Effector memory CD8-positive, alpha-beta T cell (primary cell): ENCODE measurements at regions not wholly inside any gene's neighbourhood (a gene's known extent, or its start where the extent isn't known, plus 50 kb on each side); places are given as distances from the start of the nearest gene placed in this dataset.

Source experiments
- ATAC-seq: fragments of 150-1000 bp; cut with Tn5 transposase; replicated peaks from 2 replicates; pipeline ENCODE4 v1.10.0; 2021; ENCODE audit warnings: mild to moderate bottlenecking, moderate library complexity
- DNase-seq, 3 experiments: peaks; one replicate each; pipeline ENCODE4 v3.0.0; 2021
- H3K27ac Mint-ChIP-seq, 2 donors: one replicate each; pipeline ENCODE4 v1.8.0; 2022; ENCODE audit warnings: mild to moderate bottlenecking in 2 of 2, mixed read lengths in 2 of 2, moderate library complexity in 2 of 2
- H3K27me3 Mint-ChIP-seq, 2 donors: one replicate each; pipeline ENCODE4 v1.8.0; 2022; ENCODE audit warnings: mixed read lengths in 2 of 2
- H3K36me3 Mint-ChIP-seq: one replicate; pipeline ENCODE4 v1.8.0; 2022; ENCODE audit warnings: mild to moderate bottlenecking, moderate library complexity, mixed read lengths; ENCODE audit not compliant: insufficient read depth
- H3K4me1 Mint-ChIP-seq, 2 donors: one replicate each; pipeline ENCODE4 v1.8.0; 2022; ENCODE audit warnings: low read depth in 2 of 2, mixed read lengths in 2 of 2
- H3K4me3 Mint-ChIP-seq, 2 donors: one replicate each; pipeline ENCODE4 v1.8.0; 2022; ENCODE audit warnings: mild to moderate bottlenecking in 2 of 2, mixed read lengths in 2 of 2, moderate library complexity in 2 of 2
- H3K9me3 Mint-ChIP-seq, 2 donors: one replicate each; pipeline ENCODE4 v1.8.0; 2022; ENCODE audit warnings: mixed read lengths in 2 of 2

GRCh38 chr10:81000781-81001180 lies 463.1 kb downstream of the SH2D4B start:
- H3K27ac Mint-ChIP-seq: no peak overlapping the region
- no peaks in the 10 kb centered on the region for H3K4me1 Mint-ChIP-seq
- no peaks in the 10 kb centered on the region for H3K27me3 Mint-ChIP-seq
- H3K9me3 Mint-ChIP-seq: peaks cover 14 to 15% of the 10 kb centered on the region in 2 donors
- H3K4me3 Mint-ChIP-seq: no peak overlapping the region
- DNase-seq (no peak), ATAC-seq (no peak)
- H3K36me3 Mint-ChIP-seq: no peaks in the 10 kb centered on the region

GRCh38 chr10:81002382-81002781 lies 464.7 kb downstream of the SH2D4B start:
- no peak for DNase-seq
- no peaks in the 10 kb centered on the region for H3K27me3 Mint-ChIP-seq
- no peaks in the 10 kb centered on the region for H3K36me3 Mint-ChIP-seq
- H3K27ac Mint-ChIP-seq: no peak overlapping the region
- no peak for ATAC-seq
- H3K4me1 Mint-ChIP-seq: no peaks in the 10 kb centered on the region
- H3K9me3 Mint-ChIP-seq: peaks cover 11 to 15% of the 10 kb centered on the region in 2 donors
- no peak overlapping the region for H3K4me3 Mint-ChIP-seq

GRCh38 chr10:81007872-81008271 lies 470.2 kb downstream of the SH2D4B start:
- H3K4me1 Mint-ChIP-seq: no peaks in the 10 kb centered on the region
- H3K27ac Mint-ChIP-seq: no peak overlapping the region
- no peak overlapping the region for H3K4me3 Mint-ChIP-seq
- DNase-seq (no peak), ATAC-seq (no peak)
- H3K9me3 Mint-ChIP-seq: peaks cover 0 to 2% of the 10 kb centered on the region in 2 donors
- H3K36me3 Mint-ChIP-seq: no peaks in the 10 kb centered on the region
- no peaks in the 10 kb centered on the region for H3K27me3 Mint-ChIP-seq

GRCh38 chr10:81008726-81009125 lies 471.0 kb downstream of the SH2D4B start:
- H3K27me3 Mint-ChIP-seq: no peaks in the 10 kb centered on the region
- no peak overlapping the region for H3K27ac Mint-ChIP-seq
- no peaks in the 10 kb centered on the region for H3K36me3 Mint-ChIP-seq
- no peak for ATAC-seq
- no peak for DNase-seq
- H3K9me3 Mint-ChIP-seq: peaks cover 0 to 2% of the 10 kb centered on the region in 2 donors
- H3K4me3 Mint-ChIP-seq: no peak overlapping the region
- H3K4me1 Mint-ChIP-seq: no peaks in the 10 kb centered on the region

GRCh38 chr10:81009296-81009695 lies 471.6 kb downstream of the SH2D4B start:
- ATAC-seq (no peak), DNase-seq (no peak)
- Mint-ChIP-seq H3K9me3 (peaks cover 0 to 2% of the 10 kb centered on the region in 2 donors), H3K27ac (no peak overlapping the region), H3K4me1 (no peaks in the 10 kb centered on the region), H3K36me3 (no peaks in the 10 kb centered on the region), H3K27me3 (no peaks in the 10 kb centered on the region), H3K4me3 (no peak overlapping the region)

GRCh38 chr10:81013771-81014170 lies 476.1 kb downstream of the SH2D4B start:
- Mint-ChIP-seq H3K9me3 (peaks cover 0 to 2% of the 10 kb centered on the region in 2 donors), H3K27me3 (no peaks in the 10 kb centered on the region), H3K4me1 (no peaks in the 10 kb centered on the region), H3K27ac (no peak overlapping the region), H3K4me3 (no peak overlapping the region), H3K36me3 (no peaks in the 10 kb centered on the region)
- ATAC-seq (no peak), DNase-seq (no peak)

DNA sequence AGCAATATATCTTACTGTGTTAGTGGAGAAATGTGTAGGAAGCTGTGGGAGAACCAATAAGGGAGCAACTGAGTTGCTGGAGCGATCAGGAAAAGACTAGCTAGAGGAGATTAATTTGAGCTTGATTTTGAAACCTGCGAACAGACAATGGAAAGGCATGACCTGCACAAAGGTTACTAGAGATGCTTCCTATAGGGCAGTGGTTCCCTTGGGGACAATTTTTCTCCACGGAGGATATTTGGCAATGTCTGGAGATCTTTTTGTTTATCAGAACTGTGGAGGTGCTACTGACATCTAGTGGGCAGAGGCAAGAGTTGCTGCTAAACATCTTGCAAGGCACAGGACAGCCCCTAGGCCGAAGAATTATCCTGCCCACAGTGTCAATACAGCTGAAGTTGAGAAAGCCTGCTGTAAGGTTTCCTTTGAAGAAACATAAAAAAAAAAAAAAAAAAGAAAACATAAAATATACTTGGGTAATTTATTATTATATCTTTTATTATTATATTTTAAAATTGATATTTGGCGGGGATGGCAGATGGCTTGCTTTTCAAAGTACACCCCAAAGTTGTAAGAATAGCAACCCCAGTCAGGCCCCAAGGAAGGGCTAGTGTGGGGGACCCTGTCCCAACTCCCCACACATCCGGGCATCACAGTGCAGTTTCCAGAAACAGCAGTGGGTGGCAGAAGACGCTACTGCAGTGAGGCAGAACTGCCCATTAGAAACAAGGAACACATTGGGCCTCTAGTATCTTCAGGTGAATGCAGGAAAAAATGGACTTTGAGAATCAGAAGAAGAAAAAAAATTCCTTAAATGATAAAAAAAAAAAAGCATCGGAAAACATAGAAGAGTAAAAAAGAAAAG lies 481.6 kb downstream of the SH2D4B start:
- Mint-ChIP-seq H3K36me3 (no peaks in the 10 kb centered on the region), H3K4me3 (no peak overlapping the region)

GRCh38 chr10:81021428-81022129 lies 483.9 kb downstream of the SH2D4B start:
- H3K36me3 Mint-ChIP-seq: no peaks in the 10 kb centered on the region

More for the DNA sequence above, 481.6 kb downstream of the SH2D4B start:
- DNase-seq: no peak
- no peaks in the 10 kb centered on the region for H3K27me3 Mint-ChIP-seq
- no peak overlapping the region for H3K27ac Mint-ChIP-seq
- no peaks in the 10 kb centered on the region for H3K4me1 Mint-ChIP-seq
- ATAC-seq: no peak
- H3K9me3 Mint-ChIP-seq: peaks cover 0 to 5% of the 10 kb centered on the region in 2 donors

DNA sequence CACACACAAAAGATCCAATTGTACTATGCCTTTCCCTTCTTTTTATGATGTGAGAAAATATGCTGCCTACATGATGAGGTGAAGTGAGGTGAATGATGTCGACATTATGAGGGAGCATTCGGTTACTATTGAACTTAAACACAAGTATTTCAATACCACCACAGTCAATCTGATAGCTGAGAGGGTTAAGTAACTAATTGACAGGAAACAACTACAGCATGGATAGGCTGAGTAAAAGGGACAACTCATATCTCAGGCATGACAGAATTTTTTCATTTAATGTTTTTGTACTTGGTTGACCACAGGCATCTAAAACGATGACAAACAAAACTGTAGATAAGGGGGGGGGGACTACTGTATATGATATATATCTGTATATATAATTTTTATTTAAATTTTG lies 488.9 kb downstream of the SH2D4B start:
- Mint-ChIP-seq H3K4me1 (no peaks in the 10 kb centered on the region), H3K36me3 (no peaks in the 10 kb centered on the region), H3K4me3 (no peak overlapping the region), H3K9me3 (peaks cover 9 to 14% of the 10 kb centered on the region in 2 donors), H3K27me3 (no peaks in the 10 kb centered on the region), H3K27ac (no peak overlapping the region)
- DNase-seq (no peak), ATAC-seq (no peak)

More at GRCh38 chr10:81021428-81022129, 483.9 kb downstream of the SH2D4B start:
- Mint-ChIP-seq H3K27me3 (no peaks in the 10 kb centered on the region), H3K9me3 (peaks cover 0 to 5% of the 10 kb centered on the region in 2 donors), H3K4me1 (no peaks in the 10 kb centered on the region), H3K27ac (no peak overlapping the region), H3K4me3 (no peak overlapping the region)
- DNase-seq (no peak), ATAC-seq (no peak)

DNA sequence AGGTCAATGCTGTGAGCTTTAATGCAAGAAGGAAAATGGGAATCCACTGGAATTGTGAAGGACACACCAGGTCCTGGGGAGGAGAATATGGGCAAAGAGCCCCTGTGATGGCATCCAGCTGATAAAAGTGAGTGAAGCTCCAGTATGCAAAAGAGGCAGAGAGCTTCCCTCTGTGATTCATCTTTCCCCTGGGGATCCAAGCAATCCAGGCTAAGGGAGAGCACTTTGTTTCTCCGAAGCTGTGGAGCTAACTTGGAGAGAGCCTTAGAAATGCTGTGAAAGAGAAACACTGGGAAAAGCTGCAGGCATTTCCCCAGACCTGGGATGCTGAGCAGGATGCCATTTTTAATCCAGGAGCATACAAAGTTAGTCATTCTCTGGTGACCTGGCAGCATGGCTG lies 489.5 kb downstream of the SH2D4B start:
- Mint-ChIP-seq H3K4me1 (no peaks in the 10 kb centered on the region), H3K9me3 (peaks cover 9 to 10% of the 10 kb centered on the region in 2 donors), H3K36me3 (no peaks in the 10 kb centered on the region), H3K4me3 (no peak overlapping the region), H3K27me3 (no peaks in the 10 kb centered on the region), H3K27ac (no peak overlapping the region)
- DNase-seq (no peak), ATAC-seq (no peak)

GRCh38 chr10:81027706-81028105 lies 490.0 kb downstream of the SH2D4B start:
- Mint-ChIP-seq H3K9me3 (peaks cover 9 to 12% of the 10 kb centered on the region in 2 donors), H3K27ac (no peak overlapping the region), H3K4me3 (no peak overlapping the region), H3K4me1 (no peaks in the 10 kb centered on the region), H3K36me3 (no peaks in the 10 kb centered on the region), H3K27me3 (no peaks in the 10 kb centered on the region)
- DNase-seq (no peak), ATAC-seq (no peak)

DNA sequence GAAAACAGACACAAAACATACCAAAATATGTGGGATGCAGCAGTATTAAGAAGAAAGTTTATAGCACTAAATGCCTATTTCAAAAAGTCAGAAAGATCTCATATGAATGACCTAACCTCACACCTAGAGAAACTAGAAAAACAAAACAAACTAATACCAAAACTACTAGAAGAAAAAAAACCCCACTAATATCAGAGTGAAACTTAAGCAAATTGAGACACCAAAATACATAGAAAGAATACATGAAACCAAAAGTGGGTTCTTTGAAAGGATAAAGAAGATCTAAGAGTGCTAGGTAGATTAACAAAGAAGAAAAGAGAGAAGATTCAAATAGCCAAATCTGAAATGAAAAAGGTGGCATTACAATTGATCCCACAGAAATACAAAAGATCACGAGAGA lies 494.1 kb downstream of the SH2D4B start:
- peaks cover 14 to 29% of the 10 kb centered on the region in 2 donors for H3K9me3 Mint-ChIP-seq
- H3K27me3 Mint-ChIP-seq: no peaks in the 10 kb centered on the region
- no peak overlapping the region for H3K4me3 Mint-ChIP-seq
- H3K4me1 Mint-ChIP-seq: no peaks in the 10 kb centered on the region
- DNase-seq (no peak), ATAC-seq (no peak)
- H3K27ac Mint-ChIP-seq: no peak overlapping the region
- no peaks in the 10 kb centered on the region for H3K36me3 Mint-ChIP-seq

DNA sequence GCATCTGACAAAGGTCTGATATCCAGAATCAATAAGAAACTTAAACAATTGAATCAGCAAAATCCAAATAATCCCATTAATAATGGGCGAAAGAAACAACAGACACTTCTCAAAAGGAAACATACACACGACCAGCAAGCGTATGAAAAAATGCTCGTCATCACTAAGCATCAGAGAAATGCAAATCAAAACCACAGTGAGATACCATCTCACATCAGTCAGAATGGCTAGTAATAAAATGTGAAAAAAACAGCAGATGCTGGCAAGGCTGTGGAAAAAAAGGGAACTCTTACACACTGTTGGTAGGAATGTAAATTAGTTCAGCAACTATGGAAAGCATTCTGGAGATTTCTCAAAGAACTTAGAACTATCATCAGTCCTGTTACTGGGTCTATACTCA lies 496.7 kb downstream of the SH2D4B start:
- no peaks in the 10 kb centered on the region for H3K36me3 Mint-ChIP-seq
- DNase-seq (no peak), ATAC-seq (no peak)
- H3K4me3 Mint-ChIP-seq: no peak overlapping the region
- no peaks in the 10 kb centered on the region for H3K4me1 Mint-ChIP-seq
- no peaks in the 10 kb centered on the region for H3K27me3 Mint-ChIP-seq
- no peak overlapping the region for H3K27ac Mint-ChIP-seq
- peaks cover 8 to 20% of the 10 kb centered on the region in 2 donors for H3K9me3 Mint-ChIP-seq

DNA sequence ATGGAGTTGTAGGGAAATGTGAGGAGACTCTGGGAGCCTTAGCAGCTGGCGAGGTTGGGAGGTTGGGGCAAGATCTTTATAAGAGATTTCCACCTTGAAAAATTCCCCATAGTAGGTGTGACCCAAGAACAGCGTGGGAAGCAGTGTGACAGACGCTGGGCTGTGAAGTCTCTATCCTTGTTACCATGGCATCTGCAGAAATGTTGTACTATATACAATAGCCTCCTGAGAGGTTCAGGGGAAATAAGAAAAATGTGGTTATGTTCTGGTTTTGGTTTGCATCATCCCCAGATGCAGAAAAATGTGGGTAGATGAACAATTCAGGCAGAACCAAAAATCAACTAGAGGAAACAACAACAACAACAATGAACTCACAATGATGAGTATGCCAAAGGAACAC lies 498.6 kb downstream of the SH2D4B start:
- no peaks in the 10 kb centered on the region for H3K4me1 Mint-ChIP-seq
- DNase-seq (no peak), ATAC-seq (no peak)
- H3K36me3 Mint-ChIP-seq: no peaks in the 10 kb centered on the region
- no peaks in the 10 kb centered on the region for H3K27me3 Mint-ChIP-seq
- H3K27ac Mint-ChIP-seq: no peak overlapping the region
- peaks cover 6 to 20% of the 10 kb centered on the region in 2 donors for H3K9me3 Mint-ChIP-seq
- no peak overlapping the region for H3K4me3 Mint-ChIP-seq
